SK-N-SH (cell line): ENCODE measurements at regions not wholly inside any gene's neighbourhood (a gene's known extent, or its start where the extent isn't known, plus 50 kb on each side); places are given as distances from the start of the nearest gene placed in this dataset.

Experiments
- CTCF ChIA-PET: fragments of 300-600, 350-600 bp; formaldehyde crosslinking; extraction: SDS; loops from one replicate; lab custom pipeline; 2021; lab: Yijun Ruan, JAX
- POLR2A ChIA-PET: fragments of 350-600 bp; sonication (Branson Sonifier 250); formaldehyde crosslinking; extraction: SDS; loops from one replicate; lab custom pipeline; 2020; ENCODE audit warnings: antibody characterized with exemption, inconsistent platforms; lab: Yijun Ruan, JAX
- DNase-seq: peaks from one replicate; pipeline ENCODE4 v3.0.0; 2012
- H2AFZ ChIP-seq: fragments of 200-600 bp; sonication (generic); 2 replicates; pipeline ENCODE4 v1.8.1; 2016; ENCODE audit warnings: antibody characterized with exemption, mild to moderate bottlenecking, low read depth
- H3F3A ChIP-seq: fragments of 200-600 bp; sonication (generic); replicated peaks from 2 replicates; pipeline ENCODE3; 2016; ENCODE audit warnings: antibody characterized with exemption, mild to moderate bottlenecking; ENCODE audit not compliant: insufficient read depth
- H3K27ac ChIP-seq, 2 experiments: fragments of 200-500 bp in 1 of 2; fragments of 200-600 bp in 1 of 2; sonication (Bioruptor generic) in 1 of 2; sonication (generic), shearing (Covaris generic) in 1 of 2; 2 replicates each; pipeline versions ENCODE4 v1.5.1 to v1.6.1; 2014 to 2016; ENCODE audit warnings: low read depth in 2 of 2, inconsistent platforms in 1 of 2, low read length in 1 of 2, mild to moderate bottlenecking in 1 of 2, mixed read lengths in 1 of 2
- H3K27me3 ChIP-seq: fragments of 200-600 bp; sonication (generic), shearing (Covaris generic); 2 replicates; pipeline ENCODE4 v1.6.1; 2016; ENCODE audit warnings: mixed run types; ENCODE audit not compliant: insufficient read depth
- H3K36me3 ChIP-seq, 2 experiments: fragments of 200-500 bp in 1 of 2; fragments of 200-600 bp in 1 of 2; sonication (Bioruptor generic) in 1 of 2; sonication (generic) in 1 of 2; replicated peaks in 1 of 2; 2 replicates each; pipeline versions ENCODE3 to v1.5.1; 2014 to 2016; ENCODE audit warnings: low read length in 1 of 2, mild to moderate bottlenecking in 1 of 2; ENCODE audit not compliant: insufficient read depth in 2 of 2, control insufficient read depth in 1 of 2
- H3K4me1 ChIP-seq, 2 experiments: fragments of 200-500 bp in 1 of 2; fragments of 200-600 bp in 1 of 2; sonication (Bioruptor generic) in 1 of 2; sonication (generic), shearing (Covaris generic) in 1 of 2; 2 replicates each; pipeline versions ENCODE4 v1.5.1 to v1.6.1; 2014 to 2016; ENCODE audit warnings: low read depth in 1 of 2, low read length in 1 of 2, mixed run types in 1 of 2; ENCODE audit not compliant: insufficient read depth in 2 of 2, control insufficient read depth in 1 of 2
- H3K4me2 ChIP-seq: fragments of 200-600 bp; sonication (generic), shearing (Covaris generic); 2 replicates; pipeline ENCODE4 v1.6.1; 2017; ENCODE audit warnings: mixed run types
- H3K4me3 ChIP-seq, 2 experiments: fragments of 200-500 bp in 1 of 2; fragments of 200-600 bp in 1 of 2; sonication (Bioruptor generic) in 1 of 2; sonication (generic), shearing (Covaris generic) in 1 of 2; 2 replicates each; pipeline versions ENCODE4 v1.5.1 to v1.8.1; 2014 to 2016; ENCODE audit warnings: low read depth in 2 of 2, inconsistent platforms in 1 of 2, low read length in 1 of 2, mild to moderate bottlenecking in 1 of 2, mixed read lengths in 1 of 2, moderate library complexity in 1 of 2
- H3K79me2 ChIP-seq: fragments of 200-600 bp; sonication (generic); 2 replicates; pipeline ENCODE4 v1.8.1; 2017; ENCODE audit warnings: mild to moderate bottlenecking; ENCODE audit not compliant: insufficient read depth
- H3K9ac ChIP-seq: fragments of 200-600 bp; sonication (generic); 2 replicates; pipeline ENCODE4 v1.6.1; 2017; ENCODE audit warnings: mixed run types
- H3K9me2 ChIP-seq: fragments of 200-600 bp; sonication (generic); 2 replicates; pipeline ENCODE4 v1.6.1; 2017; ENCODE audit warnings: mixed run types
- H3K9me3 ChIP-seq: fragments of 200-600 bp; sonication (generic); 2 replicates; pipeline ENCODE4 v1.6.1; 2017; ENCODE audit warnings: mixed run types, mild to moderate bottlenecking, moderate library complexity
- H4K20me1 ChIP-seq: fragments of 200-600 bp; sonication (generic); 2 replicates; pipeline ENCODE4 v1.6.1; 2017; ENCODE audit warnings: mild to moderate bottlenecking, mixed run types; ENCODE audit not compliant: insufficient read depth
- EZH2phosphoT487 ChIP-seq: fragments of 200-600 bp; sonication (generic); IDR thresholded peaks from 2 replicates; pipeline ENCODE4 v1.6.1; 2017; ENCODE audit warnings: low read depth, mixed run types, mild to moderate bottlenecking, antibody characterized with exemption, moderate library complexity, borderline replicate concordance
- FOSL2 ChIP-seq: IDR thresholded peaks from 2 replicates; pipeline ENCODE4 v1.4.0; 2012; ENCODE audit warnings: low read depth, mild to moderate bottlenecking, moderate library complexity, borderline replicate concordance
- FOXJ3 ChIP-seq: sonication (generic); formaldehyde crosslinking; IDR thresholded peaks from 2 replicates; pipeline ENCODE4 v1.5.1; 2020; ENCODE audit warnings: mild to moderate bottlenecking, missing genetic modification reagents
- JUND ChIP-seq: IDR thresholded peaks from 2 replicates; pipeline ENCODE4 v1.4.0; 2012
- MEF2A ChIP-seq: IDR thresholded peaks from 2 replicates; pipeline ENCODE4 v1.4.0; 2012; ENCODE audit warnings: low read depth, borderline replicate concordance
- NFIC ChIP-seq: IDR thresholded peaks from 2 replicates; pipeline ENCODE4 v1.4.0; 2012; ENCODE audit warnings: borderline replicate concordance
- POLR2AphosphoS5 ChIP-seq: IDR thresholded peaks from 2 replicates; pipeline ENCODE4 v1.6.1; 2012; ENCODE audit warnings: low read depth, low read length
- RFX5 ChIP-seq: IDR thresholded peaks from 2 replicates; pipeline ENCODE4 v1.6.1; 2012; ENCODE audit warnings: mild to moderate bottlenecking, improper control_type of control experiment, low read length
- WGBS: methylation state at CpG from one replicate; pipeline ENCODE4 v1.1.6; 2017; ENCODE audit warnings: low lambda C conversion rate; 5-methylcytosine and 5-hydroxymethylcytosine counted together
- TF ChIP-seq, protein P1 (sequence below): fragments of 150-350 bp; IDR thresholded peaks from 2 replicates; pipeline ENCODE4 v1.6.1; 2017; ENCODE audit warnings: antibody characterized with exemption, low read length, low read depth, borderline replicate concordance
- TF ChIP-seq, protein P2 (sequence below): fragments of 150-350 bp; IDR thresholded peaks from 2 replicates; pipeline ENCODE4 v1.6.1; 2016; ENCODE audit warnings: mild to moderate bottlenecking, low read depth, low read length
- TF ChIP-seq, protein P3 (sequence below): IDR thresholded peaks from 2 replicates; pipeline ENCODE4 v1.4.0; 2012; ENCODE audit warnings: low read depth, borderline replicate concordance
- TF ChIP-seq, protein P4 (sequence below): IDR thresholded peaks from 2 replicates; pipeline ENCODE4 v1.4.0; 2012; ENCODE audit warnings: low read depth

DNA sequence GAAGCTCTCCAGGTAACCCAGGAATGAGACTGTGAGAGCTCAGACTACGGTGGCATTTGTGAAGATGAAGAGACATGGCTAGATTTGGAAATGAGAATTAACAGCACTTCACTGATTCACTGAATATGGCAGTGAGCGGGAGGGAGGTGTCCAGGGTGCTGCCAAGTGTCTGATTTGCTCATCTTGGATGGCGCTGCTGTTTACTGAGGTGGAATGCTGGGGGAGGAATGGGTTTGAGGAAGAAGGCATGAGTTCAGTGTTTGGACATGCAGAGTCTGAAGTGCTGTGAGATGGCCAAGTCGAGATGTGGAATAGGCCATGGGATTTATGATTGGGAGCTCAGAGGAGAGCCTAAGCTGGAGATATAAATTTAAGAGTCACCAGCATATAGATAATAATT, 437.1 kb upstream of the NPVF start:
- no peak for DNase-seq
- Histone ChIP-seq H2AFZ (no peak overlapping the region), H3F3A (no peaks in the 10 kb centered on the region), H3K9ac (no peak overlapping the region), H3K36me3 (no peaks in the 10 kb centered on the region), H3K9me2 (no peaks in the 10 kb centered on the region), H3K27ac (no peak overlapping the region), H3K79me2 (no peaks in the 10 kb centered on the region), H4K20me1 (no peaks in the 10 kb centered on the region), H3K4me3 (no peak overlapping the region), H3K4me1 (peaks cover 0 to 56% of the 10 kb centered on the region in 2 experiments; a peak in 2 of 4 replicates), H3K4me2 (no peak overlapping the region), H3K27me3 (no peaks in the 10 kb centered on the region), H3K9me3 (no peaks in the 10 kb centered on the region)
- POLR2A ChIA-PET, result interaction anchor here (0.6 kb wide), 1 partner anchor 9 kb away, joined by 3 read pairs; no protein-coding TSS in a partner anchor
- WGBS, result 13% methylated on average over 4 of the region's 4 CpGs
- CTCF ChIA-PET, result interaction anchor here (1.0 to 1.5 kb wide), 2 partner anchors 274 to 406 kb away, joined by 3 read pairs; no protein-coding TSS in a partner anchor
- no peak for TF ChIP-seq FOXJ3 (CRISPR knock-in tag)
- no peak for TF ChIP-seq FOSL2
- TF ChIP-seq, protein P1, sequence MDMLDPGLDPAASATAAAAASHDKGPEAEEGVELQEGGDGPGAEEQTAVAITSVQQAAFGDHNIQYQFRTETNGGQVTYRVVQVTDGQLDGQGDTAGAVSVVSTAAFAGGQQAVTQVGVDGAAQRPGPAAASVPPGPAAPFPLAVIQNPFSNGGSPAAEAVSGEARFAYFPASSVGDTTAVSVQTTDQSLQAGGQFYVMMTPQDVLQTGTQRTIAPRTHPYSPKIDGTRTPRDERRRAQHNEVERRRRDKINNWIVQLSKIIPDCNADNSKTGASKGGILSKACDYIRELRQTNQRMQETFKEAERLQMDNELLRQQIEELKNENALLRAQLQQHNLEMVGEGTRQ, result no peak
- no peak for TF ChIP-seq JUND
- TF ChIP-seq RFX5, result no peak
- TF ChIP-seq EZH2phosphoT487, result no peak
- no peak for TF ChIP-seq NFIC
- TF ChIP-seq, protein P2, sequence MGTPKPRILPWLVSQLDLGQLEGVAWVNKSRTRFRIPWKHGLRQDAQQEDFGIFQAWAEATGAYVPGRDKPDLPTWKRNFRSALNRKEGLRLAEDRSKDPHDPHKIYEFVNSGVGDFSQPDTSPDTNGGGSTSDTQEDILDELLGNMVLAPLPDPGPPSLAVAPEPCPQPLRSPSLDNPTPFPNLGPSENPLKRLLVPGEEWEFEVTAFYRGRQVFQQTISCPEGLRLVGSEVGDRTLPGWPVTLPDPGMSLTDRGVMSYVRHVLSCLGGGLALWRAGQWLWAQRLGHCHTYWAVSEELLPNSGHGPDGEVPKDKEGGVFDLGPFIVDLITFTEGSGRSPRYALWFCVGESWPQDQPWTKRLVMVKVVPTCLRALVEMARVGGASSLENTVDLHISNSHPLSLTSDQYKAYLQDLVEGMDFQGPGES, result no peak
- no peak for TF ChIP-seq MEF2A
- TF ChIP-seq, protein P3, sequence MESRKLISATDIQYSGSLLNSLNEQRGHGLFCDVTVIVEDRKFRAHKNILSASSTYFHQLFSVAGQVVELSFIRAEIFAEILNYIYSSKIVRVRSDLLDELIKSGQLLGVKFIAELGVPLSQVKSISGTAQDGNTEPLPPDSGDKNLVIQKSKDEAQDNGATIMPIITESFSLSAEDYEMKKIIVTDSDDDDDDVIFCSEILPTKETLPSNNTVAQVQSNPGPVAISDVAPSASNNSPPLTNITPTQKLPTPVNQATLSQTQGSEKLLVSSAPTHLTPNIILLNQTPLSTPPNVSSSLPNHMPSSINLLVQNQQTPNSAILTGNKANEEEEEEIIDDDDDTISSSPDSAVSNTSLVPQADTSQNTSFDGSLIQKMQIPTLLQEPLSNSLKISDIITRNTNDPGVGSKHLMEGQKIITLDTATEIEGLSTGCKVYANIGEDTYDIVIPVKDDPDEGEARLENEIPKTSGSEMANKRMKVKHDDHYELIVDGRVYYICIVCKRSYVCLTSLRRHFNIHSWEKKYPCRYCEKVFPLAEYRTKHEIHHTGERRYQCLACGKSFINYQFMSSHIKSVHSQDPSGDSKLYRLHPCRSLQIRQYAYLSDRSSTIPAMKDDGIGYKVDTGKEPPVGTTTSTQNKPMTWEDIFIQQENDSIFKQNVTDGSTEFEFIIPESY, result no peak
- no peak for TF ChIP-seq POLR2AphosphoS5
- TF ChIP-seq, protein P4, sequence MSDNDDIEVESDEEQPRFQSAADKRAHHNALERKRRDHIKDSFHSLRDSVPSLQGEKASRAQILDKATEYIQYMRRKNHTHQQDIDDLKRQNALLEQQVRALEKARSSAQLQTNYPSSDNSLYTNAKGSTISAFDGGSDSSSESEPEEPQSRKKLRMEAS, result no peak
